ENCODE measurements at regions not wholly inside any gene's neighbourhood (a gene's known extent, or its start where the extent isn't known, plus 50 kb on each side); places are given as distances from the start of the nearest gene placed in this dataset.

- H3K4me3 ChIP-seq: no peak overlapping the region
- TF ChIP-seq NANOG (IDR thresholded peaks at IDR 0.05; ENCODE audit: borderline replicate concordance) (no peak), STAT1 (IDR thresholded peaks at IDR 0.05; ENCODE audit: unreplicated experiment) (no peak), CREB1 (CRISPR knock-in tag; IDR thresholded peaks at IDR 0.05; ENCODE audit: low read depth) (no peak), POLR2AphosphoS5 (IDR thresholded peaks at IDR 0.05; ENCODE audit: low read depth) (no peak), EZH2 (IDR thresholded peaks at IDR 0.05; ENCODE audit: low read depth, unreplicated experiment) (no peak), EZH2phosphoT487 (IDR thresholded peaks at IDR 0.05; ENCODE audit: unreplicated experiment) (no peak), JUNB (IDR thresholded peaks at IDR 0.05; ENCODE audit: unreplicated experiment) (no peak), CTCF (conservative IDR thresholded peaks at IDR 0.05; ENCODE audit: low read depth in 2 of 2) (no peak)
- TF ChIP-seq, protein P1, sequence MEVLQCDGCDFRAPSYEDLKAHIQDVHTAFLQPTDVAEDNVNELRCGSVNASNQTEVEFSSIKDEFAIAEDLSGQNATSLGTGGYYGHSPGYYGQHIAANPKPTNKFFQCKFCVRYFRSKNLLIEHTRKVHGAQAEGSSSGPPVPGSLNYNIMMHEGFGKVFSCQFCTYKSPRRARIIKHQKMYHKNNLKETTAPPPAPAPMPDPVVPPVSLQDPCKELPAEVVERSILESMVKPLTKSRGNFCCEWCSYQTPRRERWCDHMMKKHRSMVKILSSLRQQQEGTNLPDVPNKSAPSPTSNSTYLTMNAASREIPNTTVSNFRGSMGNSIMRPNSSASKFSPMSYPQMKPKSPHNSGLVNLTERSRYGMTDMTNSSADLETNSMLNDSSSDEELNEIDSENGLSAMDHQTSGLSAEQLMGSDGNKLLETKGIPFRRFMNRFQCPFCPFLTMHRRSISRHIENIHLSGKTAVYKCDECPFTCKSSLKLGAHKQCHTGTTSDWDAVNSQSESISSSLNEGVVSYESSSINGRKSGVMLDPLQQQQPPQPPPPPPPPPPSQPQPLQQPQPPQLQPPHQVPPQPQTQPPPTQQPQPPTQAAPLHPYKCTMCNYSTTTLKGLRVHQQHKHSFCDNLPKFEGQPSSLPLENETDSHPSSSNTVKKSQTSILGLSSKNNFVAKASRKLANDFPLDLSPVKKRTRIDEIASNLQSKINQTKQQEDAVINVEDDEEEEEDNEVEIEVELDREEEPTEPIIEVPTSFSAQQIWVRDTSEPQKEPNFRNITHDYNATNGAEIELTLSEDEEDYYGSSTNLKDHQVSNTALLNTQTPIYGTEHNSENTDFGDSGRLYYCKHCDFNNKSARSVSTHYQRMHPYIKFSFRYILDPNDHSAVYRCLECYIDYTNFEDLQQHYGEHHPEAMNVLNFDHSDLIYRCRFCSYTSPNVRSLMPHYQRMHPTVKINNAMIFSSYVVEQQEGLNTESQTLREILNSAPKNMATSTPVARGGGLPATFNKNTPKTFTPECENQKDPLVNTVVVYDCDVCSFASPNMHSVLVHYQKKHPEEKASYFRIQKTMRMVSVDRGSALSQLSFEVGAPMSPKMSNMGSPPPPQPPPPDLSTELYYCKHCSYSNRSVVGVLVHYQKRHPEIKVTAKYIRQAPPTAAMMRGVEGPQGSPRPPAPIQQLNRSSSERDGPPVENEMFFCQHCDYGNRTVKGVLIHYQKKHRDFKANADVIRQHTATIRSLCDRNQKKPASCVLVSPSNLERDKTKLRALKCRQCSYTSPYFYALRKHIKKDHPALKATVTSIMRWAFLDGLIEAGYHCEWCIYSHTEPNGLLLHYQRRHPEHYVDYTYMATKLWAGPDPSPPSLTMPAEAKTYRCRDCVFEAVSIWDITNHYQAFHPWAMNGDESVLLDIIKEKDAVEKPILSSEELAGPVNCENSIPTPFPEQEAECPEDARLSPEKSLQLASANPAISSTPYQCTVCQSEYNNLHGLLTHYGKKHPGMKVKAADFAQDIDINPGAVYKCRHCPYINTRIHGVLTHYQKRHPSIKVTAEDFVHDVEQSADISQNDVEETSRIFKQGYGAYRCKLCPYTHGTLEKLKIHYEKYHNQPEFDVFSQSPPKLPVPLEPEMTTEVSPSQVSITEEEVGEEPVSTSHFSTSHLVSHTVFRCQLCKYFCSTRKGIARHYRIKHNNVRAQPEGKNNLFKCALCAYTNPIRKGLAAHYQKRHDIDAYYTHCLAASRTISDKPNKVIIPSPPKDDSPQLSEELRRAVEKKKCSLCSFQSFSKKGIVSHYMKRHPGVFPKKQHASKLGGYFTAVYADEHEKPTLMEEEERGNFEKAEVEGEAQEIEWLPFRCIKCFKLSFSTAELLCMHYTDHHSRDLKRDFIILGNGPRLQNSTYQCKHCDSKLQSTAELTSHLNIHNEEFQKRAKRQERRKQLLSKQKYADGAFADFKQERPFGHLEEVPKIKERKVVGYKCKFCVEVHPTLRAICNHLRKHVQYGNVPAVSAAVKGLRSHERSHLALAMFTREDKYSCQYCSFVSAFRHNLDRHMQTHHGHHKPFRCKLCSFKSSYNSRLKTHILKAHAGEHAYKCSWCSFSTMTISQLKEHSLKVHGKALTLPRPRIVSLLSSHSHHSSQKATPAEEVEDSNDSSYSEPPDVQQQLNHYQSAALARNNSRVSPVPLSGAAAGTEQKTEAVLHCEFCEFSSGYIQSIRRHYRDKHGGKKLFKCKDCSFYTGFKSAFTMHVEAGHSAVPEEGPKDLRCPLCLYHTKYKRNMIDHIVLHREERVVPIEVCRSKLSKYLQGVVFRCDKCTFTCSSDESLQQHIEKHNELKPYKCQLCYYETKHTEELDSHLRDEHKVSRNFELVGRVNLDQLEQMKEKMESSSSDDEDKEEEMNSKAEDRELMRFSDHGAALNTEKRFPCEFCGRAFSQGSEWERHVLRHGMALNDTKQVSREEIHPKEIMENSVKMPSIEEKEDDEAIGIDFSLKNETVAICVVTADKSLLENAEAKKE (CRISPR knock-in tag; IDR thresholded peaks at IDR 0.05): no peak
- TF ChIP-seq, protein P2, sequence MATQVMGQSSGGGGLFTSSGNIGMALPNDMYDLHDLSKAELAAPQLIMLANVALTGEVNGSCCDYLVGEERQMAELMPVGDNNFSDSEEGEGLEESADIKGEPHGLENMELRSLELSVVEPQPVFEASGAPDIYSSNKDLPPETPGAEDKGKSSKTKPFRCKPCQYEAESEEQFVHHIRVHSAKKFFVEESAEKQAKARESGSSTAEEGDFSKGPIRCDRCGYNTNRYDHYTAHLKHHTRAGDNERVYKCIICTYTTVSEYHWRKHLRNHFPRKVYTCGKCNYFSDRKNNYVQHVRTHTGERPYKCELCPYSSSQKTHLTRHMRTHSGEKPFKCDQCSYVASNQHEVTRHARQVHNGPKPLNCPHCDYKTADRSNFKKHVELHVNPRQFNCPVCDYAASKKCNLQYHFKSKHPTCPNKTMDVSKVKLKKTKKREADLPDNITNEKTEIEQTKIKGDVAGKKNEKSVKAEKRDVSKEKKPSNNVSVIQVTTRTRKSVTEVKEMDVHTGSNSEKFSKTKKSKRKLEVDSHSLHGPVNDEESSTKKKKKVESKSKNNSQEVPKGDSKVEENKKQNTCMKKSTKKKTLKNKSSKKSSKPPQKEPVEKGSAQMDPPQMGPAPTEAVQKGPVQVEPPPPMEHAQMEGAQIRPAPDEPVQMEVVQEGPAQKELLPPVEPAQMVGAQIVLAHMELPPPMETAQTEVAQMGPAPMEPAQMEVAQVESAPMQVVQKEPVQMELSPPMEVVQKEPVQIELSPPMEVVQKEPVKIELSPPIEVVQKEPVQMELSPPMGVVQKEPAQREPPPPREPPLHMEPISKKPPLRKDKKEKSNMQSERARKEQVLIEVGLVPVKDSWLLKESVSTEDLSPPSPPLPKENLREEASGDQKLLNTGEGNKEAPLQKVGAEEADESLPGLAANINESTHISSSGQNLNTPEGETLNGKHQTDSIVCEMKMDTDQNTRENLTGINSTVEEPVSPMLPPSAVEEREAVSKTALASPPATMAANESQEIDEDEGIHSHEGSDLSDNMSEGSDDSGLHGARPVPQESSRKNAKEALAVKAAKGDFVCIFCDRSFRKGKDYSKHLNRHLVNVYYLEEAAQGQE (IDR thresholded peaks at IDR 0.05; ENCODE audit: unreplicated experiment): no peak
- TF ChIP-seq, protein P3, sequence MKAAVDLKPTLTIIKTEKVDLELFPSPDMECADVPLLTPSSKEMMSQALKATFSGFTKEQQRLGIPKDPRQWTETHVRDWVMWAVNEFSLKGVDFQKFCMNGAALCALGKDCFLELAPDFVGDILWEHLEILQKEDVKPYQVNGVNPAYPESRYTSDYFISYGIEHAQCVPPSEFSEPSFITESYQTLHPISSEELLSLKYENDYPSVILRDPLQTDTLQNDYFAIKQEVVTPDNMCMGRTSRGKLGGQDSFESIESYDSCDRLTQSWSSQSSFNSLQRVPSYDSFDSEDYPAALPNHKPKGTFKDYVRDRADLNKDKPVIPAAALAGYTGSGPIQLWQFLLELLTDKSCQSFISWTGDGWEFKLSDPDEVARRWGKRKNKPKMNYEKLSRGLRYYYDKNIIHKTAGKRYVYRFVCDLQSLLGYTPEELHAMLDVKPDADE (IDR thresholded peaks at IDR 0.05): no peak
- no peaks in the 10 kb centered on the region for H3F3A ChIP-seq (replicated peaks; ENCODE audit: low read depth)
- peaks cover 9% of the 10 kb centered on the region; the same call in 1 of the 3 replicates for H3K9me3 Mint-ChIP-seq
- peaks cover 4% of the 10 kb centered on the region; the same call in 1 of the 2 replicates for H3K9me2 ChIP-seq (ENCODE audit: insufficient read depth)
- H3K36me3 ChIP-seq (ENCODE audit: insufficient read depth): no peaks in the 10 kb centered on the region
- no peaks in the 10 kb centered on the region for H3K4me1 Mint-ChIP-seq
- no peak overlapping the region for H2AFZ ChIP-seq
- ATAC-seq: no peak
- H3K79me2 ChIP-seq (replicated peaks; ENCODE audit: insufficient read depth): no peaks in the 10 kb centered on the region
- no peak overlapping the region for H3K4me2 ChIP-seq
- H3K27me3 ChIP-seq (ENCODE audit: insufficient read depth): no peaks in the 10 kb centered on the region
- peaks cover 4% of the 10 kb centered on the region for H3K27me3 Mint-ChIP-seq (ENCODE audit: insufficient read depth, low read depth, poor library complexity)
- H3K36me3 Mint-ChIP-seq (ENCODE audit: low read depth): no peaks in the 10 kb centered on the region; the same call in 2 of the 3 replicates
- H3K4me1 ChIP-seq (ENCODE audit: insufficient read depth): no peaks in the 10 kb centered on the region
- H4K20me1 ChIP-seq (replicated peaks; ENCODE audit: insufficient read depth): no peaks in the 10 kb centered on the region
- H3K27ac Mint-ChIP-seq: no peak overlapping the region
- DNase-seq (ENCODE audit: low spot score): no peak
- H3K27ac ChIP-seq (ENCODE audit: low read depth): no peak overlapping the region
- no peak overlapping the region for H3K4me3 Mint-ChIP-seq
These were observed 172.1 kb upstream of the SYT13 start for GRCh38 chr11:45458269-45458668.

All from GM23338 (cell line).